Body of pancreas (tissue), 4 donors: ENCODE measurements at regions not wholly inside any gene's neighbourhood (a gene's known extent, or its start where the extent isn't known, plus 50 kb on each side); places are given as distances from the start of the nearest gene placed in this dataset.

ENCODE experiments used
- CTCF ChIP-seq, 7 experiments: fragments of 450-650 bp in 4 of 7; fragments of 200-600 bp in 3 of 7; sonication (generic) in 3 of 7; IDR thresholded peaks; one replicate each; pipeline ENCODE4 v1.5.1; 2016 to 2019; ENCODE audit warnings: antibody characterized with exemption in 7 of 7
- POLR2A ChIP-seq, 3 donors: fragments of 450-650 bp; IDR thresholded peaks; one replicate each; pipeline ENCODE4 v1.6.1; 2016; ENCODE audit warnings: antibody characterized with exemption in 3 of 3, mild to moderate bottlenecking in 2 of 3

DNA sequence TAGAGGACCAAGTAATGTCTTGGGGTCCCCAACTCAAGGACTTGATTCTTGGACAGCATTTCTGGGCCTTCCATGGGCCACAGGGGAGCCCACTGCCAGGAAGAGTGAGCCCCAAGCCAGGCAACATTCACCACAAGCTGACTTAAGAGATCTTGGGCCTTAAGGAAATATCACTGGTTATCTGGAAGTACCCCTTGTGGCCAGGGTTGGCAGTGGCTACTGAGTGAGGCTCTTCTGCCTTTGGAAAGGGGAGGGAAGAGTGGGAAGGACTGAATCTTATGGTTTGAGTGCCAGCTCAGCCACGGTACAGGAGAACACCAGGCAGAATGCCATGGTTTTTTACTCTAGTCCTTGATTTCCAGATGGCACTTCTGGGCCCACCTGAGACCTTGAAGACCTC lies 228.9 kb upstream of the RGS18 start:
- TF ChIP-seq CTCF (IDR thresholded peaks at IDR 0.05): no peak
- no peak for TF ChIP-seq POLR2A (IDR thresholded peaks at IDR 0.05)
